22Rv1 (cell line): ENCODE measurements at regions not wholly inside any gene's neighbourhood (a gene's known extent, or its start where the extent isn't known, plus 50 kb on each side); places are given as distances from the start of the nearest gene placed in this dataset.

Experiments
- ZFX ChIP-seq: fragments of 450-650 bp; IDR thresholded peaks from 2 replicates; pipeline ENCODE4 v1.6.1; 2017; ENCODE audit warnings: antibody characterized with exemption, borderline replicate concordance
- TF ChIP-seq, protein P1 (sequence below): fragments of 450-650 bp; IDR thresholded peaks from 2 replicates; pipeline ENCODE4 v1.5.1; 2017; ENCODE audit warnings: mild to moderate bottlenecking

DNA sequence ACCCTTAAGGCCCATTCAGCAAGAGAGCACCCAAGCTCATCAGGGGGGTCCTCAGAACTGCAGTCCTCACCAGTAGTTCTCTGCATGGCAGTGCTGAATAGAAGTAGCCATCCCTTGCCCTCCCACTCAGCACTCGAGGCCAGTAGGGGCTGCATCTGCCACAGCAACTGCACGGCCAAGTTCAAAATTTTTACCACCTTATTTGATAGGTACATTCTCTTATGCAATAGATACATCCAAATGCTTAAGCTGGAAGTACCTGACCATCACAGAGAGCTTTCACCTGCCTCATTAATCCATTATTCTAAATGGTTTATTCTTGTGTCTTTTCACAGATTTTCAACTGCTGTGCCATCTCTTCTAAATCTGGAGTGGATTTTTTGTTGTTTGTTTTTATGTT is 1307.4 kb downstream of the SLITRK5 start:
- TF ChIP-seq, protein P1, sequence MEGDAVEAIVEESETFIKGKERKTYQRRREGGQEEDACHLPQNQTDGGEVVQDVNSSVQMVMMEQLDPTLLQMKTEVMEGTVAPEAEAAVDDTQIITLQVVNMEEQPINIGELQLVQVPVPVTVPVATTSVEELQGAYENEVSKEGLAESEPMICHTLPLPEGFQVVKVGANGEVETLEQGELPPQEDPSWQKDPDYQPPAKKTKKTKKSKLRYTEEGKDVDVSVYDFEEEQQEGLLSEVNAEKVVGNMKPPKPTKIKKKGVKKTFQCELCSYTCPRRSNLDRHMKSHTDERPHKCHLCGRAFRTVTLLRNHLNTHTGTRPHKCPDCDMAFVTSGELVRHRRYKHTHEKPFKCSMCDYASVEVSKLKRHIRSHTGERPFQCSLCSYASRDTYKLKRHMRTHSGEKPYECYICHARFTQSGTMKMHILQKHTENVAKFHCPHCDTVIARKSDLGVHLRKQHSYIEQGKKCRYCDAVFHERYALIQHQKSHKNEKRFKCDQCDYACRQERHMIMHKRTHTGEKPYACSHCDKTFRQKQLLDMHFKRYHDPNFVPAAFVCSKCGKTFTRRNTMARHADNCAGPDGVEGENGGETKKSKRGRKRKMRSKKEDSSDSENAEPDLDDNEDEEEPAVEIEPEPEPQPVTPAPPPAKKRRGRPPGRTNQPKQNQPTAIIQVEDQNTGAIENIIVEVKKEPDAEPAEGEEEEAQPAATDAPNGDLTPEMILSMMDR, result no peak
- TF ChIP-seq ZFX, result no peak
